ENCODE measurements at regions not wholly inside any gene's neighbourhood (a gene's known extent, or its start where the extent isn't known, plus 50 kb on each side); places are given as distances from the start of the nearest gene placed in this dataset.

DNA sequence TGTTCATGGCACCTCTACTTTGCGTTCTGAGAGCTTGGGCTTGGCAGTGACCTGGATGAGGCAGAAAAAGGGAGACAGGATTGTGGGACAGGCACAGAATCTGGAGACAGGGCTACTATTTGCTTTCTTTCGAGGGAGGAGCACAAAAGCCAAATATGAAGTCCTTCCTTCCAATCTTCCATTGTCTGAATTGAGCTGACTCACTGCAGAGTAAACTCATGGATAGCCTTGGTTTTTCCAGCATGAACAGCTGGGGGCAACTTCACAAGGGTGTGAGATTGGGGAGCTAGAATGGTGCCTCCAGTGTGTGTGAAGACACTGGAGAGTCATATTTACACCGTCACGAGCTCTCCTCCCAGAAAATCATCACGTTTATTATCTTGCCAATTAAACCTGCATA, 55.6 kb upstream of the NRP1 start:
- no peak for TF ChIP-seq EZH2 (IDR thresholded peaks at IDR 0.05; ENCODE audit: low read length, missing control alignments)
- TF ChIP-seq, protein P1, sequence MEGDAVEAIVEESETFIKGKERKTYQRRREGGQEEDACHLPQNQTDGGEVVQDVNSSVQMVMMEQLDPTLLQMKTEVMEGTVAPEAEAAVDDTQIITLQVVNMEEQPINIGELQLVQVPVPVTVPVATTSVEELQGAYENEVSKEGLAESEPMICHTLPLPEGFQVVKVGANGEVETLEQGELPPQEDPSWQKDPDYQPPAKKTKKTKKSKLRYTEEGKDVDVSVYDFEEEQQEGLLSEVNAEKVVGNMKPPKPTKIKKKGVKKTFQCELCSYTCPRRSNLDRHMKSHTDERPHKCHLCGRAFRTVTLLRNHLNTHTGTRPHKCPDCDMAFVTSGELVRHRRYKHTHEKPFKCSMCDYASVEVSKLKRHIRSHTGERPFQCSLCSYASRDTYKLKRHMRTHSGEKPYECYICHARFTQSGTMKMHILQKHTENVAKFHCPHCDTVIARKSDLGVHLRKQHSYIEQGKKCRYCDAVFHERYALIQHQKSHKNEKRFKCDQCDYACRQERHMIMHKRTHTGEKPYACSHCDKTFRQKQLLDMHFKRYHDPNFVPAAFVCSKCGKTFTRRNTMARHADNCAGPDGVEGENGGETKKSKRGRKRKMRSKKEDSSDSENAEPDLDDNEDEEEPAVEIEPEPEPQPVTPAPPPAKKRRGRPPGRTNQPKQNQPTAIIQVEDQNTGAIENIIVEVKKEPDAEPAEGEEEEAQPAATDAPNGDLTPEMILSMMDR (conservative IDR thresholded peaks at IDR 0.05 in 1 of 2, IDR thresholded peaks at IDR 0.05 in 1 of 2; ENCODE audit: low read depth in 1 of 2, low read length in 2 of 2) = no peak
- Histone ChIP-seq H3K27me3 (ENCODE audit: control insufficient read depth, insufficient read depth, low read length) (no peaks in the 10 kb centered on the region), H3K9me3 (ENCODE audit: control insufficient read depth, insufficient read depth, low read depth, low read length) (no peaks in the 10 kb centered on the region), H3K9ac (ENCODE audit: insufficient read depth, low read length) (no peak overlapping the region), H3K4me2 (ENCODE audit: extremely low read depth, insufficient read depth, low read length) (no peak overlapping the region), H3K79me2 (ENCODE audit: control insufficient read depth, insufficient read depth, low read length) (no peaks in the 10 kb centered on the region), H2AFZ (ENCODE audit: low read length) (no peak overlapping the region), H3K36me3 (ENCODE audit: control insufficient read depth, insufficient read depth, low read length) (no peaks in the 10 kb centered on the region), H4K20me1 (ENCODE audit: control insufficient read depth, extremely low read depth, insufficient read depth, low read length) (no peaks in the 10 kb centered on the region), H3K4me1 (ENCODE audit: control insufficient read depth, extremely low read depth, insufficient read depth, low read length) (no peaks in the 10 kb centered on the region), H3K27ac (ENCODE audit: insufficient read depth, low read length) (no peak overlapping the region), H3K4me3 (replicated peaks in 1 of 4; ENCODE audit: control extremely low read depth in 1 of 4, insufficient read depth in 1 of 4, low read depth in 3 of 4, low read length in 4 of 4) (no peak overlapping the region)
- no peak for DNase-seq (ENCODE audit: low read depth in 2 of 2)

DNA sequence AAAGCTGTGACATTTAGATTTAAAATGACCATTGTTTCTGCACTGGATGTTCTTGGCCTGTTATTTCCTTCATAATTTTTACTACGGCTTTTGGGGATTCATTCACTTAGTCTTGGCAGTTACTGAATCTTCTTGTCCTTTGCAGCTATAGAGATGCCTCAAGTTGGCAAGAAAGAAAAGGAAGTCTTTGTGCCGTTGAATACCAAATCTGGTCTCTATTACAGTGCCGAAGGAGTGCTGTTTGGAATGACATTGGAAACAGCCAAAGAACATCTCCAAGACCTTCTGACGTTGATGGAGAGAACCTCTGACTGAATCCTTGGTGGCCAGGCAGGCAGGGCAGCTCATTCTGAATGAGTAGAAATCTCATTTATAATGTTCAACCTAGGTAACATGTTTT, 54.3 kb upstream of the NRP1 start:
- no peak overlapping the region for H3K27ac ChIP-seq (ENCODE audit: insufficient read depth, low read length)
- no peaks in the 10 kb centered on the region for H3K4me1 ChIP-seq (ENCODE audit: control insufficient read depth, extremely low read depth, insufficient read depth, low read length)
- H3K4me2 ChIP-seq (ENCODE audit: extremely low read depth, insufficient read depth, low read length) = no peak overlapping the region
- no peak for DNase-seq (ENCODE audit: low read depth in 2 of 2)
- no peak overlapping the region for H3K4me3 ChIP-seq (replicated peaks in 1 of 4; ENCODE audit: control extremely low read depth in 1 of 4, insufficient read depth in 1 of 4, low read depth in 3 of 4, low read length in 4 of 4)
- TF ChIP-seq EZH2 (IDR thresholded peaks at IDR 0.05; ENCODE audit: low read length, missing control alignments) = no peak
- TF ChIP-seq, protein P1 (conservative IDR thresholded peaks at IDR 0.05 in 1 of 2, IDR thresholded peaks at IDR 0.05 in 1 of 2; ENCODE audit: low read depth in 1 of 2, low read length in 2 of 2) = no peak
- no peaks in the 10 kb centered on the region for H3K27me3 ChIP-seq (ENCODE audit: control insufficient read depth, insufficient read depth, low read length)
- H3K9me3 ChIP-seq (ENCODE audit: control insufficient read depth, insufficient read depth, low read depth, low read length) = no peaks in the 10 kb centered on the region
- H3K9ac ChIP-seq (ENCODE audit: insufficient read depth, low read length) = no peak overlapping the region
- no peaks in the 10 kb centered on the region for H4K20me1 ChIP-seq (ENCODE audit: control insufficient read depth, extremely low read depth, insufficient read depth, low read length)
- no peaks in the 10 kb centered on the region for H3K36me3 ChIP-seq (ENCODE audit: control insufficient read depth, insufficient read depth, low read length)
- H2AFZ ChIP-seq (ENCODE audit: low read length) = no peak overlapping the region
- no peaks in the 10 kb centered on the region for H3K79me2 ChIP-seq (ENCODE audit: control insufficient read depth, insufficient read depth, low read length)

DNA sequence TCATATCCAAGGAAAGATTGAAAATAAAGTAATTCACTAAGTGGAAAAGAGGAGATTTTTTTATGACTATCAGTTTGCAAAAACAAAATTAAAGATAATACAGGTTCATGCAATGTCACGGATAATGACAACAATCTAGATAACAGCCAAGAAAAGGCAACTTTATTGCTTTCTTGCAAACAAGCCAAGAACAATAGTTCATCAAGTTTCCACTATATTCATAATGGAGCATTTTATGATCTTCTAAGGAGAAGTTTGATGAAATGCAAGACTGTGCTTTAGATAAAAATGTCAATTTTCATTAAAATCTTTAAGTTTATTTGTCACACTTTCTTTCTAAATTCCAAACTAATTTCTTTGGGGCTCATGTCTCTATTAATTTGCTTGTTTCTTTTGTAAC, 53.9 kb upstream of the NRP1 start:
- DNase-seq (ENCODE audit: low read depth in 2 of 2) = no peak
- Histone ChIP-seq H3K27me3 (ENCODE audit: control insufficient read depth, insufficient read depth, low read length) (no peaks in the 10 kb centered on the region), H3K79me2 (ENCODE audit: control insufficient read depth, insufficient read depth, low read length) (no peaks in the 10 kb centered on the region), H4K20me1 (ENCODE audit: control insufficient read depth, extremely low read depth, insufficient read depth, low read length) (no peaks in the 10 kb centered on the region), H2AFZ (ENCODE audit: low read length) (no peak overlapping the region), H3K27ac (ENCODE audit: insufficient read depth, low read length) (no peak overlapping the region), H3K4me2 (ENCODE audit: extremely low read depth, insufficient read depth, low read length) (no peak overlapping the region), H3K36me3 (ENCODE audit: control insufficient read depth, insufficient read depth, low read length) (no peaks in the 10 kb centered on the region), H3K9ac (ENCODE audit: insufficient read depth, low read length) (no peak overlapping the region), H3K9me3 (ENCODE audit: control insufficient read depth, insufficient read depth, low read depth, low read length) (no peaks in the 10 kb centered on the region), H3K4me3 (replicated peaks in 1 of 4; ENCODE audit: control extremely low read depth in 1 of 4, insufficient read depth in 1 of 4, low read depth in 3 of 4, low read length in 4 of 4) (no peak overlapping the region), H3K4me1 (ENCODE audit: control insufficient read depth, extremely low read depth, insufficient read depth, low read length) (no peaks in the 10 kb centered on the region)
- no peak for TF ChIP-seq EZH2 (IDR thresholded peaks at IDR 0.05; ENCODE audit: low read length, missing control alignments)
- TF ChIP-seq, protein P1 (conservative IDR thresholded peaks at IDR 0.05 in 1 of 2, IDR thresholded peaks at IDR 0.05 in 1 of 2; ENCODE audit: low read depth in 1 of 2, low read length in 2 of 2) = no peak
